ENCODE measurements at regions not wholly inside any gene's neighbourhood (a gene's known extent, or its start where the extent isn't known, plus 50 kb on each side); places are given as distances from the start of the nearest gene placed in this dataset.
"Not testable (repeated sequence)": the region's sequence is repeated elsewhere in the genome, so short reads cannot be mapped to it uniquely, and the experiment has no call there.

DNA sequence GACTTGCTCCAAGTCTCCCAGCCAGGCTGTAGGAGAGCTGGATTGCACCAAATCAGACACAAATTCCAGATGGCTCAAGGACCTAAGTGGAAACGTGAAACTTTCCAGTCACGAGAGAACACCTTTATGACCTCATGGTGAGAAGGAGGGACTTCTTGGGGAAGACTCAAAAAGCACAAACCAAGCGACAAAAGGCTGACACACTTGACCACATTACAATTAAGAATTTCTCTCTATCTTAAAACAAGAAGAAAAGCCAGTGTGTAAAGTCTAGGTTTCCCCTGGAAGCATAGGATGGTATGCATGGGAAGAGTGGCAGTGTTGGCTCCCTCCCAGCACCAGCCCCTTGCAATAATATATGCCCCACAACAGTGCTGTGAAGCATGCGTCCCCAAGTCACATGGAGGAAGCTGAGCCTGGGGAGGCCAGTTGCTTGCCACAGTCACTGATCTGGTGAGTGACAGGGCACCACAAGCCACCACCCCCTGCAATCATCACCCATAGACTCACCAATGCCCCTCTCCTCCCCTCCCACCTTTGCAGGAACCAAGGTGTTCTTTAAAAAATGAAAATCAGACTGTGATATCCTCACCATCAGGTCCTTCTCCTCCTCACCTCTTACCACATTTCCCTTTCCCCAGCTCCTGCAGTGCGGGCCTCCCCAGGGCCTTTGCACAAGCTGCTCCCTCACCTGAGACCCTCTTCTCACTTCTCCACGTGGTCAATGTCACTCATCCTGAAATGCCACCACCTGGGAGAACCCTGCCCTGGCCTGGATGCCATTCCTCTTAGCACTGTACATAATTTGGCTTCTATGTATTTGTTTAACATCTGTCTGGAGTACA, 188.7 kb downstream of the BCL2L11 start:
- TF ChIP-seq, protein P1, sequence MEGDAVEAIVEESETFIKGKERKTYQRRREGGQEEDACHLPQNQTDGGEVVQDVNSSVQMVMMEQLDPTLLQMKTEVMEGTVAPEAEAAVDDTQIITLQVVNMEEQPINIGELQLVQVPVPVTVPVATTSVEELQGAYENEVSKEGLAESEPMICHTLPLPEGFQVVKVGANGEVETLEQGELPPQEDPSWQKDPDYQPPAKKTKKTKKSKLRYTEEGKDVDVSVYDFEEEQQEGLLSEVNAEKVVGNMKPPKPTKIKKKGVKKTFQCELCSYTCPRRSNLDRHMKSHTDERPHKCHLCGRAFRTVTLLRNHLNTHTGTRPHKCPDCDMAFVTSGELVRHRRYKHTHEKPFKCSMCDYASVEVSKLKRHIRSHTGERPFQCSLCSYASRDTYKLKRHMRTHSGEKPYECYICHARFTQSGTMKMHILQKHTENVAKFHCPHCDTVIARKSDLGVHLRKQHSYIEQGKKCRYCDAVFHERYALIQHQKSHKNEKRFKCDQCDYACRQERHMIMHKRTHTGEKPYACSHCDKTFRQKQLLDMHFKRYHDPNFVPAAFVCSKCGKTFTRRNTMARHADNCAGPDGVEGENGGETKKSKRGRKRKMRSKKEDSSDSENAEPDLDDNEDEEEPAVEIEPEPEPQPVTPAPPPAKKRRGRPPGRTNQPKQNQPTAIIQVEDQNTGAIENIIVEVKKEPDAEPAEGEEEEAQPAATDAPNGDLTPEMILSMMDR (IDR thresholded peaks at IDR 0.05; ENCODE audit: low read depth, low read length, poor library complexity, severe bottlenecking): not testable (repeated sequence)
- TF ChIP-seq EZH2phosphoT487 (IDR thresholded peaks at IDR 0.05; ENCODE audit: borderline replicate concordance, low read length): not testable (repeated sequence)

Data from DOHH2 (cell line).